Panc1 (cell line): ENCODE measurements at regions not wholly inside any gene's neighbourhood (a gene's known extent, or its start where the extent isn't known, plus 50 kb on each side); places are given as distances from the start of the nearest gene placed in this dataset.

ENCODE experiments used
- ATAC-seq: fragments of 200-7000 bp; cut with Tn5 transposase; 2 replicates; pipeline ENCODE4 v1.9.1; 2020; ENCODE audit warnings: mild to moderate bottlenecking, moderate library complexity
- BruUV-seq: library from RNA; stranded (reverse); fragments of 400-500 nt; replicated peaks from 2 replicates; lab custom pipeline; 2021; lab: Mats Ljungman, UMichigan
- CTCF ChIA-PET: fragments of 300-600 bp; sonication (Branson Sonifier 250); formaldehyde crosslinking; loops from one replicate; lab custom pipeline; 2022; ENCODE audit warnings: antibody characterized with exemption; lab: Charles Lee
- POLR2A ChIA-PET: fragments of 300-600 bp; sonication (Branson Sonifier 250); formaldehyde crosslinking; loops from one replicate; lab custom pipeline; 2022; ENCODE audit warnings: antibody characterized with exemption; lab: Charles Lee
- DNase-seq: peaks from one replicate; pipeline ENCODE4 v3.0.0-alpha.2; 2010; ENCODE audit warnings: low read depth, low spot score
- H3K27ac ChIP-seq: 2 replicates; pipeline ENCODE4 v1.5.1; 2011; ENCODE audit warnings: mild to moderate bottlenecking, low read length, inconsistent platforms
- H3K27me3 ChIP-seq: fragments of 200-500 bp; sonication (Bioruptor generic); 2 replicates; pipeline ENCODE4 v1.6.0; 2014; ENCODE audit warnings: low read length, inconsistent platforms; ENCODE audit not compliant: control insufficient read depth, insufficient read depth
- H3K36me3 ChIP-seq: fragments of 200-500 bp; sonication (Bioruptor generic); 2 replicates; pipeline ENCODE4 v1.5.1; 2014; ENCODE audit warnings: inconsistent platforms, mild to moderate bottlenecking, low read length, moderate library complexity; ENCODE audit not compliant: control insufficient read depth, insufficient read depth
- H3K4me1 ChIP-seq: 2 replicates; pipeline ENCODE4 v1.5.1; 2011; ENCODE audit warnings: inconsistent platforms, mild to moderate bottlenecking, low read length, moderate library complexity; ENCODE audit not compliant: control insufficient read depth, insufficient read depth
- H3K4me3 ChIP-seq, 2 experiments: 2 replicates each; pipeline ENCODE4 v1.5.1; 2011 to 2012; ENCODE audit warnings: low read depth in 2 of 2, low read length in 2 of 2, mild to moderate bottlenecking in 2 of 2, inconsistent platforms in 1 of 2, moderate library complexity in 1 of 2
- H3K9me3 ChIP-seq: fragments of 200-500 bp; sonication (Bioruptor generic); 2 replicates; pipeline ENCODE4 v1.5.1; 2014; ENCODE audit warnings: low read depth, mild to moderate bottlenecking, inconsistent platforms, low read length, moderate library complexity; ENCODE audit not compliant: control insufficient read depth, insufficient read depth
- POLR2AphosphoS5 ChIP-seq: IDR thresholded peaks from 2 replicates; pipeline ENCODE4 v1.6.1; 2012; ENCODE audit warnings: mild to moderate bottlenecking, low read depth, low read length, moderate library complexity
- REST ChIP-seq, 2 experiments: IDR thresholded peaks; 2 replicates each; pipeline ENCODE4 v1.6.1; 2011 to 2012; ENCODE audit warnings: low read depth in 2 of 2, control low read depth in 1 of 2, low read length in 1 of 2, mild to moderate bottlenecking in 1 of 2, moderate library complexity in 1 of 2; ENCODE audit not compliant: insufficient read depth in 1 of 2
- SIN3A ChIP-seq: IDR thresholded peaks from 2 replicates; pipeline ENCODE4 v1.6.1; 2012; ENCODE audit warnings: low read depth, mild to moderate bottlenecking, low read length, moderate library complexity, borderline replicate concordance; ENCODE audit not compliant: insufficient read depth
- TCF7L2 ChIP-seq: IDR thresholded peaks from 2 replicates; pipeline ENCODE4 v1.6.1; 2011; ENCODE audit warnings: mild to moderate bottlenecking, low read depth, low read length, inconsistent platforms
- in situ Hi-C: cut with HindIII; loops from 2 replicates; pipeline ENCODE4 v1.10.0; 2016; ENCODE audit warnings: low sequenced_read_pairs, low pct_unique_long_range_greater_than_20kb
- intact Hi-C: fragments of 100-400 bp; cut with micrococcal nuclease; formaldehyde crosslinking; loops from one replicate; pipeline ENCODE4 v1.10.0; 2022; ENCODE audit not compliant: unreplicated experiment
- TF ChIP-seq, protein P1 (sequence below): fragments of 450-650 bp; IDR thresholded peaks from 2 replicates; pipeline ENCODE4 v1.5.1; 2017; ENCODE audit warnings: mild to moderate bottlenecking

DNA sequence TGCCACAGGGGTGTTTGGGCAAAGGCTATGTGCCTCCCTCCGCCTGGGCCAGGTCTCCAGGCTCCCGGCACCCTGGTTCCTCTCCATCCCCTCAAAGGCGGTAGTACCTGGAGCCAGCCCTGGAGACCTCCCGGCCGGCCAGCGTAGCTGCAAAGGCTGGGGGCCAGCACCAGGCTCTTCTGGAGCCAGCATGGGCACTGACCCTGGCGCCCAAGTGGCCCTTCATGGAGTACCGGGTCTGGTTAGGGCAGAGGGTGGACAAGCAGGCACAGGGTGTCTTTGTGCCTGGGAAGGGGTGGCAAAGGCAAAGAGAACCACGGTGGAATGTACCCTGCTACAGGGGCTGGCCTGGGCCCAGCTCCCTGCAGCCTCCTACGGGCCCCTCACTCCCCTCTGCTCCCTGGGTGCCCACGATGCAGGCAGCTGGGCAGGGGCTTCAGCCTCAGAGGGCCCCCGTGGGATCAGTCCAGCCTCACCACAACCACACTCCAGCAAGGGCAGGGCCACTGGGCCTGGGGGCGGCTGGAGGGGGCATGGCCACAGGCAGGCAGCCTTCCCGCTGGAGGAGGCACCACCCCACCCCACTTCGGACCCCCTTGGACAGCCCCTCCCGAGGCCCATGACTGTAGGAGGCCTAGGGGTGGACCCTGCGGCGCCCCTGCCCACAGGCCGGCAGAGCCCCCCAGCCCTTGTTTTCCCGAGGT is 112.9 kb upstream of the NKX1-1 start:
- TF ChIP-seq TCF7L2 (no peak), REST (IDR thresholded peaks at IDR 0.05; ENCODE audit: insufficient read depth in 1 of 2, low read depth in 2 of 2, low read length in 1 of 2) (no peak), SIN3A (no peak), POLR2AphosphoS5 (no peak)
- TF ChIP-seq, protein P1, sequence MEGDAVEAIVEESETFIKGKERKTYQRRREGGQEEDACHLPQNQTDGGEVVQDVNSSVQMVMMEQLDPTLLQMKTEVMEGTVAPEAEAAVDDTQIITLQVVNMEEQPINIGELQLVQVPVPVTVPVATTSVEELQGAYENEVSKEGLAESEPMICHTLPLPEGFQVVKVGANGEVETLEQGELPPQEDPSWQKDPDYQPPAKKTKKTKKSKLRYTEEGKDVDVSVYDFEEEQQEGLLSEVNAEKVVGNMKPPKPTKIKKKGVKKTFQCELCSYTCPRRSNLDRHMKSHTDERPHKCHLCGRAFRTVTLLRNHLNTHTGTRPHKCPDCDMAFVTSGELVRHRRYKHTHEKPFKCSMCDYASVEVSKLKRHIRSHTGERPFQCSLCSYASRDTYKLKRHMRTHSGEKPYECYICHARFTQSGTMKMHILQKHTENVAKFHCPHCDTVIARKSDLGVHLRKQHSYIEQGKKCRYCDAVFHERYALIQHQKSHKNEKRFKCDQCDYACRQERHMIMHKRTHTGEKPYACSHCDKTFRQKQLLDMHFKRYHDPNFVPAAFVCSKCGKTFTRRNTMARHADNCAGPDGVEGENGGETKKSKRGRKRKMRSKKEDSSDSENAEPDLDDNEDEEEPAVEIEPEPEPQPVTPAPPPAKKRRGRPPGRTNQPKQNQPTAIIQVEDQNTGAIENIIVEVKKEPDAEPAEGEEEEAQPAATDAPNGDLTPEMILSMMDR: no peak
- Histone ChIP-seq H3K27ac (no peak overlapping the region), H3K4me1 (peaks cover 2% of the 10 kb centered on the region; the same call in 1 of the 2 replicates), H3K36me3 (no peaks in the 10 kb centered on the region), H3K9me3 (no peaks in the 10 kb centered on the region), H3K27me3 (no peaks in the 10 kb centered on the region), H3K4me3 (no peak overlapping the region)
- in situ Hi-C loops: no loop called here
- no TSS peak for BruUV-seq
- ATAC-seq: no peak
- intact Hi-C loops: no loop called here
- ChIA-PET POLR2A (no interaction called here), CTCF (no interaction called here)
- no peak for DNase-seq

- ChIA-PET POLR2A (no interaction called here), CTCF (no interaction called here)
- no TSS peak for BruUV-seq
- no peaks in the 10 kb centered on the region for H3K27me3 ChIP-seq
- H3K4me1 ChIP-seq: peaks cover 2% of the 10 kb centered on the region; the same call in 1 of the 2 replicates
- H3K27ac ChIP-seq: no peak overlapping the region
- H3K4me3 ChIP-seq: no peak overlapping the region
- H3K36me3 ChIP-seq: no peaks in the 10 kb centered on the region
- TF ChIP-seq SIN3A (no peak), POLR2AphosphoS5 (no peak), REST (IDR thresholded peaks at IDR 0.05; ENCODE audit: insufficient read depth in 1 of 2, low read depth in 2 of 2, low read length in 1 of 2) (no peak), TCF7L2 (no peak)
- TF ChIP-seq, protein P1: no peak
- H3K9me3 ChIP-seq: no peaks in the 10 kb centered on the region
- DNase-seq (no peak), ATAC-seq (no peak)
- in situ Hi-C loops: no loop called here
- intact Hi-C loops: no loop called here
Measured at GRCh38 chr4:1517592-1518411, 111.6 kb upstream of the NKX1-1 start.
